PC-9 (cell line): ENCODE measurements at regions not wholly inside any gene's neighbourhood (a gene's known extent, or its start where the extent isn't known, plus 50 kb on each side); places are given as distances from the start of the nearest gene placed in this dataset.

Experiments
- EZH2 ChIP-seq: fragments of 200-600 bp; sonication (generic); IDR thresholded peaks from 2 replicates; pipeline ENCODE4 v1.8.0; 2017; ENCODE audit warnings: antibody characterized with exemption, low read depth
- TF ChIP-seq, protein P1 (sequence below): fragments of 200-600 bp; sonication (generic); conservative IDR thresholded peaks from 2 replicates; pipeline ENCODE4 v1.6.1; 2017; ENCODE audit warnings: mixed run types, antibody characterized with exemption, mild to moderate bottlenecking, moderate library complexity

DNA sequence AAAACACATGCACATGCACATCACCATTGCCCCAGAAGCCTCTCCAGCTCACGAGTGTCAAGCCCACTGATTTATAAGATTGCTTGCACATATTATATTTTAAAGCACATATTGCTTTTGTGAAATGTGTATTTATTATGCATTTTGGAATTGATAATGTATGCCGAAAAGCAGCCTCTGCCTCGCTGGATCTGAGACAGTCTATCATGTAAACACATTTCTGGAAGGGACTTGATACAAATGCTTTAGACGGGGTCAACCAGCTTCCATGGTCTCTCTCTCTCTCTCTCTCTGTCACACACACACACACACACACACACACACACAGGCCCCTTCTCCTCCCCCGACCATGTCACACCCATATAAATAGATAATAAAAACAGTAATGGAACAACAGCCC is 203.8 kb downstream of the TUBA3C start:
- TF ChIP-seq, protein P1, sequence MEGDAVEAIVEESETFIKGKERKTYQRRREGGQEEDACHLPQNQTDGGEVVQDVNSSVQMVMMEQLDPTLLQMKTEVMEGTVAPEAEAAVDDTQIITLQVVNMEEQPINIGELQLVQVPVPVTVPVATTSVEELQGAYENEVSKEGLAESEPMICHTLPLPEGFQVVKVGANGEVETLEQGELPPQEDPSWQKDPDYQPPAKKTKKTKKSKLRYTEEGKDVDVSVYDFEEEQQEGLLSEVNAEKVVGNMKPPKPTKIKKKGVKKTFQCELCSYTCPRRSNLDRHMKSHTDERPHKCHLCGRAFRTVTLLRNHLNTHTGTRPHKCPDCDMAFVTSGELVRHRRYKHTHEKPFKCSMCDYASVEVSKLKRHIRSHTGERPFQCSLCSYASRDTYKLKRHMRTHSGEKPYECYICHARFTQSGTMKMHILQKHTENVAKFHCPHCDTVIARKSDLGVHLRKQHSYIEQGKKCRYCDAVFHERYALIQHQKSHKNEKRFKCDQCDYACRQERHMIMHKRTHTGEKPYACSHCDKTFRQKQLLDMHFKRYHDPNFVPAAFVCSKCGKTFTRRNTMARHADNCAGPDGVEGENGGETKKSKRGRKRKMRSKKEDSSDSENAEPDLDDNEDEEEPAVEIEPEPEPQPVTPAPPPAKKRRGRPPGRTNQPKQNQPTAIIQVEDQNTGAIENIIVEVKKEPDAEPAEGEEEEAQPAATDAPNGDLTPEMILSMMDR = no peak
- no peak for TF ChIP-seq EZH2
